ENCODE measurements at regions not wholly inside any gene's neighbourhood (a gene's known extent, or its start where the extent isn't known, plus 50 kb on each side); places are given as distances from the start of the nearest gene placed in this dataset.

DNA sequence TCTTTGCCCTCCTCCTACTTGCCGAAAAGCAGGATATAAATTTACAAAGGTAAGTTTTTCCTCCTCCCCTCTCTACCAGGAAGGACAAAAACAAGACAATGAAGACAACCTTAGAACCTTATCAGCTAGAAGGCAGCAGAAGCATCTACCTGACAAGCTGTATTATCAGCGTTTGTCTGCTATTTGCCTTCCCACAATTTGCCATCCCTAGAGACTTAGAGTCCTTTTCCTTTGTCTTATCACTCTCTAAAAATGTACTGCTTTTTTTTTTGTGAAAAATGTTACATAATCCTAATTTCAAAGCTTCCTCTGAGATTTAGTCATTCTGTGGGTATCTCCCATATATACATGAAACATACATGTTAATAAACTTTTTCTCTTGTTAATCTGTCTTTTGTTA is 176.9 kb upstream of the PROK2 start:
- TF ChIP-seq RAD21 (IDR thresholded peaks at IDR 0.05; ENCODE audit: low read length) (no peak), POLR2A (IDR thresholded peaks at IDR 0.05; ENCODE audit: low read depth, low read length) (no peak), CEBPB (IDR thresholded peaks at IDR 0.05; ENCODE audit: low read depth, low read length) (no peak), CHD1 (IDR thresholded peaks at IDR 0.05; ENCODE audit: low read depth, low read length) (no peak), SMC3 (IDR thresholded peaks at IDR 0.05; ENCODE audit: low read depth, low read length) (no peak), MXI1 (IDR thresholded peaks at IDR 0.05; ENCODE audit: borderline replicate concordance, low read depth, low read length) (no peak), FOS (IDR thresholded peaks at IDR 0.05; ENCODE audit: low read depth, low read length) (no peak), MAFK (IDR thresholded peaks at IDR 0.05; ENCODE audit: low read depth, low read length) (no peak), BHLHE40 (IDR thresholded peaks at IDR 0.05; ENCODE audit: low read depth, low read length) (no peak), NFE2L2 (IDR thresholded peaks at IDR 0.05; ENCODE audit: low read depth, low read length) (no peak)
- TF ChIP-seq, protein P1, sequence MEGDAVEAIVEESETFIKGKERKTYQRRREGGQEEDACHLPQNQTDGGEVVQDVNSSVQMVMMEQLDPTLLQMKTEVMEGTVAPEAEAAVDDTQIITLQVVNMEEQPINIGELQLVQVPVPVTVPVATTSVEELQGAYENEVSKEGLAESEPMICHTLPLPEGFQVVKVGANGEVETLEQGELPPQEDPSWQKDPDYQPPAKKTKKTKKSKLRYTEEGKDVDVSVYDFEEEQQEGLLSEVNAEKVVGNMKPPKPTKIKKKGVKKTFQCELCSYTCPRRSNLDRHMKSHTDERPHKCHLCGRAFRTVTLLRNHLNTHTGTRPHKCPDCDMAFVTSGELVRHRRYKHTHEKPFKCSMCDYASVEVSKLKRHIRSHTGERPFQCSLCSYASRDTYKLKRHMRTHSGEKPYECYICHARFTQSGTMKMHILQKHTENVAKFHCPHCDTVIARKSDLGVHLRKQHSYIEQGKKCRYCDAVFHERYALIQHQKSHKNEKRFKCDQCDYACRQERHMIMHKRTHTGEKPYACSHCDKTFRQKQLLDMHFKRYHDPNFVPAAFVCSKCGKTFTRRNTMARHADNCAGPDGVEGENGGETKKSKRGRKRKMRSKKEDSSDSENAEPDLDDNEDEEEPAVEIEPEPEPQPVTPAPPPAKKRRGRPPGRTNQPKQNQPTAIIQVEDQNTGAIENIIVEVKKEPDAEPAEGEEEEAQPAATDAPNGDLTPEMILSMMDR (conservative IDR thresholded peaks at IDR 0.05; ENCODE audit: low read depth, low read length) = no peak
- TF ChIP-seq, protein P2, sequence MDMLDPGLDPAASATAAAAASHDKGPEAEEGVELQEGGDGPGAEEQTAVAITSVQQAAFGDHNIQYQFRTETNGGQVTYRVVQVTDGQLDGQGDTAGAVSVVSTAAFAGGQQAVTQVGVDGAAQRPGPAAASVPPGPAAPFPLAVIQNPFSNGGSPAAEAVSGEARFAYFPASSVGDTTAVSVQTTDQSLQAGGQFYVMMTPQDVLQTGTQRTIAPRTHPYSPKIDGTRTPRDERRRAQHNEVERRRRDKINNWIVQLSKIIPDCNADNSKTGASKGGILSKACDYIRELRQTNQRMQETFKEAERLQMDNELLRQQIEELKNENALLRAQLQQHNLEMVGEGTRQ (IDR thresholded peaks at IDR 0.05; ENCODE audit: low read depth, low read length) = no peak
- TF ChIP-seq, protein P3, sequence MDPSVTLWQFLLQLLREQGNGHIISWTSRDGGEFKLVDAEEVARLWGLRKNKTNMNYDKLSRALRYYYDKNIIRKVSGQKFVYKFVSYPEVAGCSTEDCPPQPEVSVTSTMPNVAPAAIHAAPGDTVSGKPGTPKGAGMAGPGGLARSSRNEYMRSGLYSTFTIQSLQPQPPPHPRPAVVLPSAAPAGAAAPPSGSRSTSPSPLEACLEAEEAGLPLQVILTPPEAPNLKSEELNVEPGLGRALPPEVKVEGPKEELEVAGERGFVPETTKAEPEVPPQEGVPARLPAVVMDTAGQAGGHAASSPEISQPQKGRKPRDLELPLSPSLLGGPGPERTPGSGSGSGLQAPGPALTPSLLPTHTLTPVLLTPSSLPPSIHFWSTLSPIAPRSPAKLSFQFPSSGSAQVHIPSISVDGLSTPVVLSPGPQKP (IDR thresholded peaks at IDR 0.05; ENCODE audit: borderline replicate concordance, low read depth, low read length) = no peak

Data from IMR-90 (cell line).